H1 (cell line): ENCODE measurements at regions not wholly inside any gene's neighbourhood (a gene's known extent, or its start where the extent isn't known, plus 50 kb on each side); places are given as distances from the start of the nearest gene placed in this dataset.

Experiments
- CTCF ChIA-PET: fragments of 300-600 bp; sonication (Branson Sonifier 250); formaldehyde crosslinking; loops from one replicate; lab custom pipeline; 2021; ENCODE audit not compliant: partially characterized antibody; lab: Charles Lee
- POLR2A ChIA-PET: fragments of 300-600 bp; sonication (Branson Sonifier 250); formaldehyde crosslinking; loops from one replicate; lab custom pipeline; 2021; ENCODE audit warnings: inconsistent platforms; ENCODE audit not compliant: partially characterized antibody; lab: Charles Lee
- DNase-seq, 2 experiments: peaks; one replicate each; pipeline versions ENCODE4 v3.0.0 to v3.0.0-alpha.2; 2010 to 2022; ENCODE audit warnings: low spot score in 2 of 2, low read depth in 1 of 2, mixed read lengths in 1 of 2
- FAIRE-seq: peaks from 2 replicates; lab custom pipeline; 2011; peaks lifted over from hg19 to GRCh38; lab: Jason Lieb, UNC
- H2AFZ ChIP-seq: 2 replicates; pipeline ENCODE4 v1.8.1; 2012; ENCODE audit warnings: low read length, inconsistent platforms
- H2AK5ac ChIP-seq: 2 replicates; pipeline ENCODE4 v1.6.1; 2013; ENCODE audit warnings: low read depth, low read length
- H2BK120ac ChIP-seq: replicated peaks from 2 replicates; pipeline ENCODE3; 2013; ENCODE audit warnings: low read depth, low read length, inconsistent platforms
- H2BK12ac ChIP-seq: 2 replicates; pipeline ENCODE4 v1.6.1; 2013; ENCODE audit warnings: low read depth, low read length
- H2BK15ac ChIP-seq: 2 replicates; pipeline ENCODE4 v1.6.1; 2013; ENCODE audit warnings: low read length
- H2BK20ac ChIP-seq: 2 replicates; pipeline ENCODE4 v1.6.1; 2013; ENCODE audit warnings: low read length
- H2BK5ac ChIP-seq: 2 replicates; pipeline ENCODE4 v1.6.1; 2013; ENCODE audit warnings: low read depth, low read length
- H3K14ac ChIP-seq: 2 replicates; pipeline ENCODE4 v1.6.1; 2013; ENCODE audit warnings: inconsistent platforms; ENCODE audit not compliant: insufficient read length
- H3K18ac ChIP-seq: 2 replicates; pipeline ENCODE4 v1.6.1; 2013; ENCODE audit warnings: low read length; ENCODE audit errors: extremely low read depth
- H3K23ac ChIP-seq: 2 replicates; pipeline ENCODE4 v1.6.1; 2013; ENCODE audit warnings: inconsistent platforms; ENCODE audit not compliant: insufficient read length
- H3K23me2 ChIP-seq: 2 replicates; pipeline ENCODE4 v1.6.1; 2013; ENCODE audit warnings: low read depth, low read length
- H3K27ac ChIP-seq: 2 replicates; pipeline ENCODE4 v1.6.1; 2011; ENCODE audit warnings: low read depth, low read length, inconsistent platforms
- H3K27me3 ChIP-seq, 4 experiments: replicated peaks in 1 of 4; 1 replicate in 1 of 4; 2 replicates in 3 of 4; pipeline versions ENCODE4 v1.6.1 to v1.8.1; 2011 to 2013; ENCODE audit warnings: low read length in 3 of 4, mild to moderate bottlenecking in 3 of 4, inconsistent platforms in 2 of 4, mixed read lengths in 2 of 4, moderate library complexity in 1 of 4; ENCODE audit not compliant: control insufficient read depth in 3 of 4, insufficient read depth in 3 of 4; ENCODE audit errors: extremely low read depth in 1 of 4
- H3K36me3 ChIP-seq, 4 experiments: 2 replicates each; pipeline versions ENCODE4 v1.6.1 to v1.8.1; 2011 to 2013; ENCODE audit warnings: mild to moderate bottlenecking in 4 of 4, low read length in 3 of 4, moderate library complexity in 2 of 4, control low read depth in 1 of 4, inconsistent platforms in 1 of 4; ENCODE audit not compliant: insufficient read depth in 4 of 4, control insufficient read depth in 2 of 4
- H3K4ac ChIP-seq: replicated peaks from 2 replicates; pipeline ENCODE3; 2013; ENCODE audit warnings: low read length, low read depth, mixed read lengths, inconsistent platforms; ENCODE audit not compliant: insufficient read length
- H3K4me1 ChIP-seq, 4 experiments: replicated peaks in 1 of 4; 1 replicate in 1 of 4; 2 replicates in 3 of 4; pipeline versions ENCODE4 v1.6.1 to v1.8.1; 2011 to 2013; ENCODE audit warnings: low read length in 3 of 4, inconsistent platforms in 2 of 4, mixed read lengths in 1 of 4; ENCODE audit not compliant: insufficient read depth in 4 of 4, control insufficient read depth in 3 of 4
- H3K4me2 ChIP-seq, 2 experiments: 2 replicates each; pipeline versions ENCODE4 v1.6.1 to v1.8.1; 2011 to 2013; ENCODE audit warnings: low read depth in 2 of 2, low read length in 2 of 2, control low read depth in 1 of 2, inconsistent platforms in 1 of 2, mild to moderate bottlenecking in 1 of 2; ENCODE audit not compliant: insufficient read depth in 1 of 2
- H3K4me3 ChIP-seq, 4 experiments: fragments of 200-600, 300-600 bp in 1 of 4; sonication (generic), shearing (Covaris generic), sonication (Bioruptor Twin) in 1 of 4; 2 replicates each; pipeline versions ENCODE4 v1.5.1 to v1.8.1; 2011 to 2016; ENCODE audit warnings: low read length in 4 of 4, low read depth in 3 of 4, control low read depth in 2 of 4, inconsistent platforms in 2 of 4, mild to moderate bottlenecking in 2 of 4, mixed read lengths in 1 of 4, moderate library complexity in 1 of 4; ENCODE audit not compliant: insufficient read depth in 2 of 4; ENCODE audit errors: extremely low read depth in 1 of 4
- H3K56ac ChIP-seq: replicated peaks from 2 replicates; pipeline ENCODE3; 2013; ENCODE audit warnings: low read depth, mild to moderate bottlenecking, mixed read lengths, low read length, inconsistent platforms; ENCODE audit not compliant: insufficient read length
- H3K79me1 ChIP-seq: 2 replicates; pipeline ENCODE4 v1.6.1; 2013; ENCODE audit warnings: low read depth, low read length, control low read depth
- H3K79me2 ChIP-seq, 2 experiments: 2 replicates each; pipeline versions ENCODE4 v1.6.1 to v1.8.1; 2012 to 2013; ENCODE audit warnings: low read length in 2 of 2, mild to moderate bottlenecking in 2 of 2, inconsistent platforms in 1 of 2; ENCODE audit not compliant: insufficient read depth in 2 of 2, control insufficient read depth in 1 of 2
- H3K9ac ChIP-seq, 4 experiments: replicated peaks in 1 of 4; 1 replicate in 1 of 4; 2 replicates in 3 of 4; pipeline versions ENCODE4 v1.6.1 to v1.8.1; 2011 to 2013; ENCODE audit warnings: low read depth in 3 of 4, low read length in 3 of 4, control low read depth in 2 of 4, mild to moderate bottlenecking in 2 of 4, moderate library complexity in 2 of 4, inconsistent platforms in 1 of 4; ENCODE audit errors: extremely low read depth in 1 of 4
- H3K9me3 ChIP-seq, 2 experiments: 2 replicates each; pipeline versions ENCODE4 v1.6.1 to v1.8.1; 2012 to 2013; ENCODE audit warnings: mild to moderate bottlenecking in 2 of 2, moderate library complexity in 2 of 2, control low read depth in 1 of 2, inconsistent platforms in 1 of 2, low read depth in 1 of 2, low read length in 1 of 2, mixed read lengths in 1 of 2; ENCODE audit not compliant: insufficient read depth in 2 of 2
- H4K20me1 ChIP-seq, 2 experiments: replicated peaks in 1 of 2; 2 replicates each; pipeline versions ENCODE3 to v1.8.1; 2011 to 2013; ENCODE audit warnings: inconsistent platforms in 2 of 2, low read length in 2 of 2, mild to moderate bottlenecking in 1 of 2; ENCODE audit not compliant: insufficient read depth in 2 of 2, control insufficient read depth in 1 of 2
- H4K5ac ChIP-seq: 2 replicates; pipeline ENCODE4 v1.6.1; 2013; ENCODE audit warnings: low read length, low read depth, mixed read lengths, inconsistent platforms; ENCODE audit not compliant: insufficient read length
- H4K8ac ChIP-seq: 2 replicates; pipeline ENCODE4 v1.8.0; 2013; ENCODE audit warnings: mild to moderate bottlenecking, moderate library complexity, low read length, inconsistent platforms; ENCODE audit not compliant: insufficient read depth; ENCODE audit errors: extremely low read depth
- H4K91ac ChIP-seq: replicated peaks from 2 replicates; pipeline ENCODE3; 2013; ENCODE audit warnings: low read length, mixed read lengths, inconsistent platforms; ENCODE audit not compliant: insufficient read length
- EZH2 ChIP-seq: fragments of 200-600 bp; sonication (generic); IDR thresholded peaks from 2 replicates; pipeline ENCODE4 v1.7.1; 2012; ENCODE audit warnings: low read depth, mild to moderate bottlenecking, moderate library complexity, low read length, inconsistent platforms; ENCODE audit not compliant: severe bottlenecking
- WGBS, 2 experiments: shearing (Covaris generic) in 1 of 2; methylation state at CpG; one replicate each; pipeline versions ENCODE4 v1.1.6 to v1.1.7; 2013 to 2015; ENCODE audit warnings: low lambda C conversion rate in 2 of 2, mixed read lengths in 2 of 2, inconsistent platforms in 1 of 2, low coverage in 1 of 2, missing lambda C conversion rate in 1 of 2; ENCODE audit not compliant: insufficient replicate concordance in 2 of 2, insufficient coverage in 1 of 2, insufficient read length in 1 of 2; ENCODE audit errors: extremely low coverage in 1 of 2, missing lambda C conversion rate in 1 of 2; 5-methylcytosine and 5-hydroxymethylcytosine counted together
- TF ChIP-seq, protein P1 (sequence below): IDR thresholded peaks from 2 replicates; pipeline ENCODE4 v1.6.1; 2012; ENCODE audit warnings: inconsistent platforms

DNA sequence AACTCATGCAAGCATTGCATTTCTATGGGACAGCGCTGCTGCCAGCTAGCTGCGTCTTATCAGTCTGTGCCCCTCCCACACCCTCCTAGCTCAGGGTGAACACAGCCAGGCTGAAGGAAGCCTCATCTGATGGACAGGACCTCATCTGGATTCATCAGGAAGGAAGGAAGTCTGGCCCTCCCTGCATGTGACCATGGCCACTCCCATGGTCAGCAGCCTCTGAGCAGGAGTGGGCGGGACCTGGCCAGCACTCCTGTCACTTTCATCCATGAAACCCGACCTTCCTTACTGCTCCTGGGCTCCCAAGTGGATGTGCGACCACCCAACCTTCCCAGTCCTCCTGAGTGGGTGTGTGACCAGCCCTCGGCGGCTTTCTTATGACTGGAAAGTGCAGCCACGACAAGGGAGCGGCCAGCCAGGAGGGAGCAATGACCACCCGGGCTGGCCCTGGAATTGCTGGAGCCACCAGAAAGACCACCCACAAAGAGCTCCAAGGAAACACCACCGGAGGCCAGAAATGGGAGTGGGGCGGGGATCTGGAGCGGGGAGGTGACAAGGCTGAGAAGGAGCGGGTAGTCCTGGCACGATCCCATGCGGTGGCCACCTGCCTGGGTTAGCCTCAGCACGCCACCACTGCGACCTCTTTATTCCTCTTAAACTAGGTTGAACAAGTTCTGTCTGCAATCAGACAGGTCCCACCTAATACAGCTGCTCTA is 241.2 kb downstream of the TTLL2 start:
- DNase-seq (no peak), FAIRE-seq (no peak)
- no peak overlapping the region for H3K56ac ChIP-seq
- H3K27me3 ChIP-seq = no peaks in the 10 kb centered on the region
- no peak overlapping the region for H2BK5ac ChIP-seq
- no peaks in the 10 kb centered on the region for H3K79me1 ChIP-seq
- H3K4me1 ChIP-seq = no peaks in the 10 kb centered on the region; a peak in 1 of 7 replicates
- no peaks in the 10 kb centered on the region for H3K23me2 ChIP-seq
- H2BK15ac ChIP-seq = peak overlapping the region; percentile 75; the same call in 1 of the 2 replicates
- no peak overlapping the region for H3K4me2 ChIP-seq
- TF ChIP-seq EZH2 = no peak
- TF ChIP-seq, protein P1, sequence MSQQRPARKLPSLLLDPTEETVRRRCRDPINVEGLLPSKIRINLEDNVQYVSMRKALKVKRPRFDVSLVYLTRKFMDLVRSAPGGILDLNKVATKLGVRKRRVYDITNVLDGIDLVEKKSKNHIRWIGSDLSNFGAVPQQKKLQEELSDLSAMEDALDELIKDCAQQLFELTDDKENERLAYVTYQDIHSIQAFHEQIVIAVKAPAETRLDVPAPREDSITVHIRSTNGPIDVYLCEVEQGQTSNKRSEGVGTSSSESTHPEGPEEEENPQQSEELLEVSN = 0 out of 2 replicates have a peak, but pooled peaks have one; percentile 31
- no peak overlapping the region for H3K4ac ChIP-seq
- H3K79me2 ChIP-seq = no peaks in the 10 kb centered on the region
- H3K36me3 ChIP-seq = no peaks in the 10 kb centered on the region
- H2BK120ac ChIP-seq = no peak overlapping the region
- H2BK20ac ChIP-seq = no peak overlapping the region
- H3K14ac ChIP-seq = no peak overlapping the region
- H2AK5ac ChIP-seq = no peak overlapping the region
- H3K23ac ChIP-seq = no peak overlapping the region
- POLR2A ChIA-PET = interaction anchor here (0.6 kb wide), 1 partner anchor 118 kb away, joined by 3 read pairs; no protein-coding TSS in a partner anchor
- CTCF ChIA-PET = no interaction called here
- H3K18ac ChIP-seq = no peak overlapping the region
- H3K4me3 ChIP-seq = no peak overlapping the region
- no peak overlapping the region for H4K91ac ChIP-seq
- no peaks in the 10 kb centered on the region for H4K20me1 ChIP-seq
- no peak overlapping the region for H2BK12ac ChIP-seq
- no peak overlapping the region for H2AFZ ChIP-seq
- no peak overlapping the region for H4K8ac ChIP-seq
- no peak overlapping the region for H3K9ac ChIP-seq
- no peaks in the 10 kb centered on the region for H3K9me3 ChIP-seq
- H4K5ac ChIP-seq = no peak overlapping the region
- H3K27ac ChIP-seq = no peak overlapping the region
- WGBS, 2 experiments = 79% methylated on average over 18 of the region's 18 CpGs; no CpG with 5 or more reads in 1 of the 2 experiments
